ENCODE measurements at regions not wholly inside any gene's neighbourhood (a gene's known extent, or its start where the extent isn't known, plus 50 kb on each side); places are given as distances from the start of the nearest gene placed in this dataset.

GRCh38 chr6:159099276-159099675, 54.5 kb upstream of the TAGAP start:
- DNase-seq, result no peak

GRCh38 chr6:159098636-159099106, 53.9 kb upstream of the TAGAP start:
- no peak for DNase-seq

- DNase-seq, result no peak
Observed at GRCh38 chr6:159097256-159097655, 52.5 kb upstream of the TAGAP start.

- DNase-seq, result no peak
Observed at GRCh38 chr6:159095616-159096015, 50.8 kb upstream of the TAGAP start.

DNA sequence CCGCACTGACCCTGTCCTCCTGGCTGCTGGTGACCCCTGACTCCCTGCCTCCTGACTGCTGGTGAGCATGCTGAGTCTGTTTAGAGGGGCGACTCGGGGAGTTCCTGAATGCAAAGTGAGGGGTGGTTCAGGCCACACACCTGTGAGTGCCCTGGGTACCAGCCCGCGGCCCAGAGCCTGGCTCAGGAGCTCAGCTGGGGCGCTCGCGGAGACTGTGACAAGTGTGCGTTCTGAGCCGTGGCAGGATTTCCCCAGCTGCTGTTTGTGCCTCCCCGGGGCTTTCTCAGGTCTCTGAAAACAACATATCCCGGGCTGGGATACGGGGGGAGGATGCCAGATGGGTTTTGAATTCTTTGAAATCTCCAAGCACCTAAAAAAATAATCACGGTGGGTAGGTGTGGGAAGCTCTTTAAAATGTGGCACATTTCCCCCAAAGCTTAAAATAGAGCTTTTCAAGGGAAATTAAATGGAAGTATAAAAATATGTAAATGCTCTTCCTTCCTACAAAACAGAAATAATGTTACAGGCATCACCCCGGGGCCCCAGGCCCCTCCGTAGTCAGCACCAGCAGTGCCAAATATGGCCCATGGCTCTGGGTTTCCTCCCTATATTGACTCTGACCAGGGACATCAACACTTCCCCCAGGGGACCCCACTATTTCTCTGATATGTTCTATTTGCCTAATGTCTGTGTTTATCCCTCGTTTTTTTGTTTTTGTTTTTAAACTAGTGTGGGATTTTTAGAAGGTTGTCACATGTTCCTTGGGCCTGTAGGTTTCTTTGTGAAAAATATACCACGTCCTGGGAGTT, 49.9 kb upstream of the TAGAP start:
- no peak for DNase-seq
